Activated CD4-positive, CD25-positive, alpha-beta regulatory T cell treated with anti-CD3 and anti-CD28 coated beads, Interleukin-2, amount 50 U/mL, for 16 hours (primary cell): ENCODE measurements at regions not wholly inside any gene's neighbourhood (a gene's known extent, or its start where the extent isn't known, plus 50 kb on each side); places are given as distances from the start of the nearest gene placed in this dataset.
"Not testable (repeated sequence)": the region's sequence is repeated elsewhere in the genome, so short reads cannot be mapped to it uniquely, and the experiment has no call there.

ENCODE experiments used
- DNase-seq: peaks from one replicate; pipeline ENCODE4 v3.0.0-alpha.2; 2020; ENCODE audit warnings: low read depth, low spot score

DNA sequence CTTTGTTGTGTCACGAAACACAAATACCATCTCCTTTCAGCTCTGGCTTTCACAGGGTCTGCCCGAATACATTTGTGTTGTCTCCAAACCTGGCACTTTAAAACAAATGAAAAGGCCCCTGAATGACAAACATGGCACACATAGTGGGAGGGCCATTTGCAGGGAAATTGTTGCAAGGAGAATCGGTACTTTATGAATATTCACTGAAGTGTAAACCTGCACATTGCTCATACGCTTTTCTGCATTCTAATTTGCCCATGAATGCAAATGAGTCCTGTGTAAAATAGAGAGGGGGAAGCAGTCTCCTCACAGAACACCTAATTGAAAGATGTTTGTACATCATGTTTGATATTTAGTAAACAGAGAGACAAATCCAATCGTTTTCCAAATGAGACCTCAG lies 82.7 kb upstream of the PCDH8 start:
- no peak for DNase-seq

DNA sequence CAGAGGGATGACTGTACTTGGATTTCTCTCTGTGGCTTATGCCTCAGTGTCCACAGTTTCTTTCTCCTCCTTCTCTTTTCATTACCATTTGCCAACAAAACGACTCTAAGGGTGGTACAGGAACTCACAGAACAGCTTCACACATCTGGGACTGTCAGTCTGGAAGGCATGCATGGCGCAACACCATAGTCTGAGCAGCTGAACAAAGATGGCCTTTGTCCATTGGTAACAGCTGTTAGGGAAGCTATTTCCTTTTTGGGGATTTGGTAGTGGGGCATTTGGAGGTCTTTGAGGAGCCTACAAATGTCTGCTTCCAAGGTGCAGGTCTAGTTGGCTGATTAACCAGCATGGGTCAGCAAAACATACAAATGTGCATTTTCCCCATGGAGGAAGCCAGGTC lies 81.4 kb upstream of the PCDH8 start:
- DNase-seq: no peak

- no peak for DNase-seq
Measured at GRCh38 chr13:52926971-52927370, 78.5 kb upstream of the PCDH8 start.

GRCh38 chr13:52925775-52926285 lies 77.4 kb upstream of the PCDH8 start:
- DNase-seq: no peak

GRCh38 chr13:52925251-52925650 lies 76.8 kb upstream of the PCDH8 start:
- DNase-seq: no peak

GRCh38 chr13:52924289-52925148 lies 76.1 kb upstream of the PCDH8 start:
- no peak for DNase-seq

- DNase-seq: no peak
Measured at GRCh38 chr13:52922961-52923360, 74.5 kb upstream of the PCDH8 start.

DNA sequence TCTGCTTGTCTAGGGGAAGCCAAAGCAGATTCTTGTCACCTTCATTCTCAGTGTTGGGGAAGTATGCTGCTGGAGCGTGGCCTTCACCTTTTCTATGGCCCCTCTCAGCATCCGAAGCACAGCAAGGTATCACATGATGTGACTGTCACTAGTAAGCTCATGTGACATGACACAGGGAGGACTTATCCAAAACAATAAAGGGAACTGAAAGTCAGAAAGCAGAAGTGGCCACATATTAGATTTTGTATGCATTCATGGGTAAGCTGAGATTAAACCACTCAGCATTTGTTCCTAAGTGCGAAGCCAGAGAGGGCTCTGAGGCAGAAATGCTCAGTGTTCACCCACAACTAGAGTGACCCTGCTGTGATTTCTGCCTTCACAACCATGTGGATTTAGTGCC lies 72.8 kb upstream of the PCDH8 start:
- DNase-seq: no peak

GRCh38 chr13:52916486-52916990 lies 68.1 kb upstream of the PCDH8 start:
- no peak for DNase-seq

- no peak for DNase-seq
Measured at GRCh38 chr13:52911340-52911739, 62.9 kb upstream of the PCDH8 start.

GRCh38 chr13:52910318-52910717 lies 61.9 kb upstream of the PCDH8 start:
- not testable (repeated sequence) for DNase-seq

GRCh38 chr13:52906122-52906903 lies 57.9 kb upstream of the PCDH8 start:
- no peak for DNase-seq

DNA sequence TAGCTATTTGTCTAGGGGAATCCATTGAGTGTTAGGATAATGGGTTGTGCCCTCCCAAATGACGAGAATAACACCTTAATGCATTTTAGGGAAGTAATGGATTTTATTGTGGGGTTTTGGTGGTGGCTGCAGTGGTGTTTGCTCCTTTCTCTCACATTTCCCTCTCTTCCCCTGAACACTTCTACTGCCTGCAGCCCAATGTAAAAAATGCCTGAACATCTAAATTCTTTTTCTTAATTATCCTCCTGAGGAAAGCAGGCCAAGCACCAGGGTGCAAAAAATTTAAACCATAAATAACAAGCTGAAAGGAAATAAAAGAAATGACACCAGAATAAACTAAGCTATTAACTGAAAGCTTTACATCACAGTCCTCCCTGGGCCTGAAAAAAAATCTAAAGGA lies 57.3 kb upstream of the PCDH8 start:
- DNase-seq: no peak

GRCh38 chr13:52903320-52903719 lies 54.9 kb upstream of the PCDH8 start:
- DNase-seq: no peak

DNA sequence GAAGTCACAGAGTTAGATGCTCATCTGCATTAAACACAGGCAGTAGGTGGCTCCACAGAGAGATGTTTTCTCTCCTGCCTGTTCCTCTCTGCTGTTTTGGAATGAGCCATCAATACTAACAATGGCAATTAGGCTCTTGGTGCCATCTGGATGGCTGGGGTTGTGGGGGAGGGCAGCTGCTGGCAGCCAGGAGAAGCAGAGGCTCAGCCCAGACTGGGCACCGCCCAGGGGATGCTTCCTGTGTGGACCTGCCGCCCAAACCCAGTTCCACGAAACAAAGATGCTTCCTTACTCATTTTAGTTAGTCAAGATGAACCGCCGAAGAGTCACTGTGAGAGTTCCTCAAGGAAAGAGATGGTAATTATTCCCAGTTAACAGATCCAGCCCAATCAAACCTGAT lies 50.8 kb upstream of the PCDH8 start:
- no peak for DNase-seq
